Astrocyte of the spinal cord (primary cell): ENCODE measurements at regions not wholly inside any gene's neighbourhood (a gene's known extent, or its start where the extent isn't known, plus 50 kb on each side); places are given as distances from the start of the nearest gene placed in this dataset.

Experiments
- DNase-seq: peaks from one replicate; pipeline ENCODE4 v3.0.0; 2011; ENCODE audit warnings: low read depth, low spot score
- H3K4me3 ChIP-seq: 2 replicates; pipeline ENCODE4 v1.5.1; 2011; ENCODE audit warnings: low read depth, mild to moderate bottlenecking, low read length, moderate library complexity
- in situ Hi-C: cut with HindIII; loops from 2 replicates; pipeline ENCODE4 v1.10.0; 2017; ENCODE audit warnings: low sequenced_read_pairs
- TF ChIP-seq, protein P1 (sequence below): IDR thresholded peaks from 2 replicates; pipeline ENCODE4 v1.5.1; 2012; ENCODE audit warnings: low read depth, mild to moderate bottlenecking, low read length, inconsistent platforms

DNA sequence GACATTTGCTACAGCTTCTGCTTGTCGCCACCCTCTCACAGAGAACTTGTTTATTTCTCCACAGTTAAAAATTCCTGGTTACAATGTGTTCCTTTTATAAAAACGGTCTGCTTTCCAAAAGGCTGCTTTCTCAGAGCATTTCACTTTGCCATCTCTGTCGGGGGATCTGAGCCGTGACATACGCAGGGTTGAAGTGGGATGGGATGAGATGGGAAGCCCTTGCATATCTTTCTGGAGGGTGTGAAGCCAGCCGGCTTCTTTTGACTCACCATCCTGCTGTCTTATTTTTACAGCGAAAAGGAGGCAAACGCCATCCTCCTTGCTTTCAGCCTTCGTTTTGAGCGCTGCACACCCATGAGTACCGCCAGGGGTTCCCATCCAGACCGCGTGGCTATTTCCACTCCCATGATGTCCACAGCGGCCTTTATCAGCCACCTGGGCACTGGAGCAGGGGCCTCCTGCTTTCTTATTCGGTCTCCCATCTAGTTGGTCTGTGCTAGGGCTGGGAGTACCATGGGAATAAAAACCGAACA is 99.8 kb upstream of the GATB start:
- TF ChIP-seq, protein P1, sequence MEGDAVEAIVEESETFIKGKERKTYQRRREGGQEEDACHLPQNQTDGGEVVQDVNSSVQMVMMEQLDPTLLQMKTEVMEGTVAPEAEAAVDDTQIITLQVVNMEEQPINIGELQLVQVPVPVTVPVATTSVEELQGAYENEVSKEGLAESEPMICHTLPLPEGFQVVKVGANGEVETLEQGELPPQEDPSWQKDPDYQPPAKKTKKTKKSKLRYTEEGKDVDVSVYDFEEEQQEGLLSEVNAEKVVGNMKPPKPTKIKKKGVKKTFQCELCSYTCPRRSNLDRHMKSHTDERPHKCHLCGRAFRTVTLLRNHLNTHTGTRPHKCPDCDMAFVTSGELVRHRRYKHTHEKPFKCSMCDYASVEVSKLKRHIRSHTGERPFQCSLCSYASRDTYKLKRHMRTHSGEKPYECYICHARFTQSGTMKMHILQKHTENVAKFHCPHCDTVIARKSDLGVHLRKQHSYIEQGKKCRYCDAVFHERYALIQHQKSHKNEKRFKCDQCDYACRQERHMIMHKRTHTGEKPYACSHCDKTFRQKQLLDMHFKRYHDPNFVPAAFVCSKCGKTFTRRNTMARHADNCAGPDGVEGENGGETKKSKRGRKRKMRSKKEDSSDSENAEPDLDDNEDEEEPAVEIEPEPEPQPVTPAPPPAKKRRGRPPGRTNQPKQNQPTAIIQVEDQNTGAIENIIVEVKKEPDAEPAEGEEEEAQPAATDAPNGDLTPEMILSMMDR: no peak
- H3K4me3 ChIP-seq: no peak overlapping the region
- in situ Hi-C loops: no loop called here
- no peak for DNase-seq

DNA sequence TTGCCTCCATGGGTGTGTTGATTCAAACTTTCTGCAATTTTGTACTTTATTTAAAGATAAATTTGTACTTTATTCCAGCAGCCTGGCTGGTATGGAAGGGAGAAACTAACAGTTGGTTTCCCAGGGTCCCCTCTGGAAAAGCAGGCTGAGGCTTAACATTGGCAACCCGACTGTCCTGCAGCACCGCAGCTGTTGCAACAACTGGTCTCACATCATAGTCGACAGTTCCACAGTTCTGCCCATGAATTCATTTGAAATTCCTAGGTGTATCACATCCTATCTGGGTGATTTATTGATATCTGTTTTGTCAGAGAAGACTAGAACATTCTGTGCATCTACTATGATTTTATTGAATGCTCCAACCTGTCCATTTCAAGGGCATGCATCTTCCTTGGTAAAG is 98.8 kb upstream of the GATB start:
- in situ Hi-C loops: no loop called here
- TF ChIP-seq, protein P1: no peak
- no peak for DNase-seq
- no peak overlapping the region for H3K4me3 ChIP-seq

DNA sequence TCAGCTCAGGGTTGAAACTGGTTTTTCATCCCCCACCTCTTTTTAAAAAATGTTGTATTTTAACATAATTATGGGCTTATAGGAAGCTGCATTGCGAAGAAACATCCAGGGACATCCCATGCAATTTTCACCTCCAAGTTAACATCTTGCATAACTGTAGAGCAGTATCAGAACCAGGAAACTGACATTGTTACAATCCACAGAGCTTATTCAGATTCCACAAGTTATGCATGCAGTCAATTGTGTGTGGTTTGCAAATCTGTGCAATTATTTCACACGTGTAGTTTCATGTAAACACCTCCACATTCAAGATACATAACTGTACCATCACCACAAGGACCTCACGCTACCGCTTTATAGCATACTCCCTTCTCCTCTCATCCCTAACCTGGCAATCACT is 97.5 kb upstream of the GATB start:
- DNase-seq: no peak
- no peak overlapping the region for H3K4me3 ChIP-seq
- in situ Hi-C loops: no loop called here
- TF ChIP-seq, protein P1: no peak

DNA sequence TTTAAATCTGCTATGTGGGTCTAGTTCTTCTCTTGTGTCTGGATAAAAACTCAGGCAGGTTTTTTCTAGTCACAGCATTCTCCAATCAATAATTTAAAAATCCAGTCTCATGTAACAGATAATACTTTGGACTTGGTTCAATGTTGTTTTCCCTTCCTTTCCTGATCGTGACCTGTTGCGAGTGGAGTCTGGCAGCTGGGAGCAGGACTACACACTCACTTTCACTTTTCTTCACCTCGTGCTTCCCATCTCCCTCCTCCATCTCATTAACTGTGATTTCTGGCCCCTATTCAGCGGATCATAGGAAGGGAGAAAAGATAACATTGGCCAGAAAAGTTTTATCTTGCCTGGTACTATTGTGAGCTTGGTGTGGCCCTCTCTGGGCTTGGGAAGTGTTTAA is 96.6 kb upstream of the GATB start:
- no peak overlapping the region for H3K4me3 ChIP-seq
- DNase-seq: no peak
- TF ChIP-seq, protein P1: no peak
- in situ Hi-C loops: no loop called here

DNA sequence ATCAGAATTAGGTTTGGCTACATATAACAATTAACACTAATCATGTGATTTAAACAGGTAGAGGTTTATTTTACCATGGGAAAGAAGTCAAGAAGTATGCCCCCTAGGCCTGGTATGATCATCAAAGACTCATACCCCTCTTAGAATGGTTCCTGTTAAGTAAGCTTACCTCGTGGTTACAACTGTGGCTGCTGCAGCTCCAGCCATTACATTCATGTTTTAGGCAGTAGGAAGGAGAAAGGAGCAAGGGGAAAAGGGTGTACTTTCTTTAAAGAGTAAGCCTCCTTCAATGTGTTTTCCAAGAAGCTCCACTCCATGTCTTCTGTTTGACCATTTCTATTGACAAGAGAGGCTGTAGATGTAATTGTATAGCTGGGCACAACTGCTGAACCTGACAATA is 94.9 kb upstream of the GATB start:
- no peak for DNase-seq
- in situ Hi-C loops: no loop called here
- TF ChIP-seq, protein P1: no peak

DNA sequence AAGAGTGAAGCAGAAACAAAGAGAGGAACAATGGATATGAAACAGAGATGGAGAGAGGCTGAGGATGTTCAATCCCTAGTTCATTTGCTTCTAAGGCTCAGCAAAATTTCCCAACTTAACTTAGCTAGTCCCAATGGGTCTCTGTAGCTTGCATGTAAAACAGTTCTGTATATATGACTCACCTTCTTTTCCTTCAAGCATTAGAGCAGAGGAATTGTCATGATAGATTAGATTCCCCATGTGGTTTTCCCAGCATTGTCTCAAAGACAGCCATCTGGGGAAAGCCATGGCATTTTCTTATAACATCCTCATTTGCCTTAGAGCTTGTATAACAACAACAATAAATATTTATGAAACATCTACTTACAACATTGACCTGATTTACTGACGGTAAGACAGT is 93.9 kb upstream of the GATB start:
- TF ChIP-seq, protein P1: no peak
- no peak overlapping the region for H3K4me3 ChIP-seq
- DNase-seq: peak; percentile 19
- in situ Hi-C loops: no loop called here

More for the DNA sequence above, 94.9 kb upstream of the GATB start:
- no peak overlapping the region for H3K4me3 ChIP-seq

DNA sequence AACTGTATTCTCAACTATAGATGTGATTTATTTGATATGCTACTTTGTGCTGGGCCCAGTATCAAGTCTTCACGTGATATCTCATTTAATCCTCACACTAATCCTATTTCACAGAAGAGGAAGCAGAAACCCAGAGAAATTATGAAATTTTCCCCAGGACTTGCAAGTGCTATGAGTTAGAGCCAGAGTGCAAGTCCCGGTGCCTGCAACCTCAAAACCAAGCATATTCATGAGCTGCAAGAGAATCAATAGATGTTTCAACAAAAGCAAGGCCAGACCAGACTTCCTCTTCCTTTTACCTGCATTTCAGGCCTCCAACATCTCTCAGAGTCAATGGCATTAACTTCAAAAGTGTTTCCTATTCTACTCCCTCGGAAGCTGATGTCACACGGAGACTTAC is 92.2 kb upstream of the GATB start:
- in situ Hi-C loops: no loop called here
- no peak overlapping the region for H3K4me3 ChIP-seq
- DNase-seq: no peak
- TF ChIP-seq, protein P1: no peak
